Stimulated activated naive CD8-positive, alpha-beta T cell treated with anti-CD3 and anti-CD28 coated beads, Interleukin-15, amount 100 ng/mL, for 72 hours (primary cell): ENCODE measurements at regions not wholly inside any gene's neighbourhood (a gene's known extent, or its start where the extent isn't known, plus 50 kb on each side); places are given as distances from the start of the nearest gene placed in this dataset.

Experiments
- ATAC-seq: fragments of 150-1000 bp; cut with Tn5 transposase; 2 replicates; pipeline ENCODE4 v1.10.0; 2021; ENCODE audit warnings: mild to moderate bottlenecking, moderate library complexity
- DNase-seq, 2 donors: peaks; one replicate each; pipeline ENCODE4 v3.0.0; 2021 to 2022
- H3K27ac Mint-ChIP-seq, 2 donors: one replicate each; pipeline ENCODE4 v1.8.0; 2022; ENCODE audit warnings: mild to moderate bottlenecking in 2 of 2, mixed read lengths in 2 of 2, moderate library complexity in 2 of 2
- H3K27me3 Mint-ChIP-seq: one replicate; pipeline ENCODE4 v1.8.0; 2022; ENCODE audit warnings: mixed read lengths
- H3K4me1 Mint-ChIP-seq: one replicate; pipeline ENCODE4 v1.8.0; 2022; ENCODE audit warnings: mild to moderate bottlenecking, mixed read lengths
- H3K4me3 Mint-ChIP-seq, 2 donors: one replicate each; pipeline ENCODE4 v1.8.0; 2022; ENCODE audit warnings: mild to moderate bottlenecking in 2 of 2, mixed read lengths in 2 of 2, moderate library complexity in 1 of 2
- H3K9me3 Mint-ChIP-seq, 2 donors: one replicate each; pipeline ENCODE4 v1.8.0; 2022; ENCODE audit warnings: mixed read lengths in 2 of 2

GRCh38 chr17:69605571-69605970 lies 191.1 kb downstream of the MAP2K6 start:
- ATAC-seq (no peak), DNase-seq (no peak)
- H3K9me3 Mint-ChIP-seq = no peaks in the 10 kb centered on the region
- H3K27ac Mint-ChIP-seq = no peak overlapping the region
- peaks cover 25% of the 10 kb centered on the region for H3K4me1 Mint-ChIP-seq
- peaks cover 21% of the 10 kb centered on the region for H3K27me3 Mint-ChIP-seq
- no peak overlapping the region for H3K4me3 Mint-ChIP-seq

GRCh38 chr17:69606142-69606800 lies 191.8 kb downstream of the MAP2K6 start:
- no peak for DNase-seq
- no peak overlapping the region for H3K4me3 Mint-ChIP-seq
- peak overlapping the region; percentile 5 to 80 for H3K27ac Mint-ChIP-seq
- ATAC-seq = no peak
- no peaks in the 10 kb centered on the region for H3K9me3 Mint-ChIP-seq
- H3K27me3 Mint-ChIP-seq = peaks cover 21% of the 10 kb centered on the region
- H3K4me1 Mint-ChIP-seq = peaks cover 25% of the 10 kb centered on the region

GRCh38 chr17:69607162-69607834 lies 192.8 kb downstream of the MAP2K6 start:
- H3K4me3 Mint-ChIP-seq = peak overlapping the region in 1 of 2 donors; percentile 5
- peak; percentile 27 to 62 for DNase-seq
- no peaks in the 10 kb centered on the region for H3K9me3 Mint-ChIP-seq
- peaks cover 22% of the 10 kb centered on the region for H3K4me1 Mint-ChIP-seq
- ATAC-seq = peak; percentile 86
- H3K27ac Mint-ChIP-seq = peak overlapping the region; percentile 85 to 93
- H3K27me3 Mint-ChIP-seq = peaks cover 21% of the 10 kb centered on the region

GRCh38 chr17:69608141-69608540 lies 193.6 kb downstream of the MAP2K6 start:
- Mint-ChIP-seq H3K4me1 (peaks cover 14% of the 10 kb centered on the region), H3K9me3 (no peaks in the 10 kb centered on the region), H3K4me3 (no peak overlapping the region), H3K27me3 (peaks cover 21% of the 10 kb centered on the region), H3K27ac (peak overlapping the region; percentile 28 to 54)
- no peak for ATAC-seq
- no peak for DNase-seq

GRCh38 chr17:69608808-69609472 lies 194.4 kb downstream of the MAP2K6 start:
- Mint-ChIP-seq H3K27ac (peak overlapping the region in 1 of 2 donors; percentile 28), H3K9me3 (no peaks in the 10 kb centered on the region), H3K27me3 (peaks cover 21% of the 10 kb centered on the region), H3K4me3 (no peak overlapping the region), H3K4me1 (peaks cover 11% of the 10 kb centered on the region)
- no peak for ATAC-seq
- DNase-seq = no peak

GRCh38 chr17:69609473-69610305 lies 195.2 kb downstream of the MAP2K6 start:
- peaks cover 11% of the 10 kb centered on the region for H3K4me1 Mint-ChIP-seq
- H3K27ac Mint-ChIP-seq = no peak overlapping the region
- peaks cover 21% of the 10 kb centered on the region for H3K27me3 Mint-ChIP-seq
- no peak for ATAC-seq
- no peak overlapping the region for H3K4me3 Mint-ChIP-seq
- no peaks in the 10 kb centered on the region for H3K9me3 Mint-ChIP-seq
- DNase-seq = no peak

GRCh38 chr17:69620363-69620762 lies 205.9 kb downstream of the MAP2K6 start:
- Mint-ChIP-seq H3K4me1 (no peaks in the 10 kb centered on the region), H3K9me3 (peaks cover 0 to 6% of the 10 kb centered on the region in 2 donors), H3K4me3 (no peak overlapping the region), H3K27ac (no peak overlapping the region), H3K27me3 (no peaks in the 10 kb centered on the region)
- DNase-seq (no peak), ATAC-seq (no peak)

- Mint-ChIP-seq H3K27me3 (no peaks in the 10 kb centered on the region), H3K4me3 (no peak overlapping the region), H3K9me3 (no peaks in the 10 kb centered on the region), H3K27ac (no peak overlapping the region), H3K4me1 (no peaks in the 10 kb centered on the region)
- no peak for DNase-seq
- ATAC-seq = no peak
Measured at GRCh38 chr17:69625474-69625873, 211.0 kb downstream of the MAP2K6 start.

- no peaks in the 10 kb centered on the region for H3K4me1 Mint-ChIP-seq
- no peaks in the 10 kb centered on the region for H3K27me3 Mint-ChIP-seq
- no peak overlapping the region for H3K4me3 Mint-ChIP-seq
- peaks cover 11% of the 10 kb centered on the region in 2 donors for H3K9me3 Mint-ChIP-seq
- H3K27ac Mint-ChIP-seq = peak overlapping the region in 1 of 2 donors; percentile 70
- no peak for DNase-seq
- no peak for ATAC-seq
Measured at GRCh38 chr17:69630056-69630635, 215.6 kb downstream of the MAP2K6 start.

GRCh38 chr17:69634844-69635243 lies 220.3 kb downstream of the MAP2K6 start:
- Mint-ChIP-seq H3K9me3 (peaks cover 11% of the 10 kb centered on the region in 2 donors), H3K27me3 (peaks cover 5% of the 10 kb centered on the region), H3K4me1 (no peaks in the 10 kb centered on the region), H3K27ac (no peak overlapping the region), H3K4me3 (no peak overlapping the region)
- no peak for ATAC-seq
- no peak for DNase-seq

- Mint-ChIP-seq H3K9me3 (peaks cover 0 to 6% of the 10 kb centered on the region in 2 donors), H3K27ac (no peak overlapping the region), H3K4me1 (no peaks in the 10 kb centered on the region), H3K4me3 (no peak overlapping the region), H3K27me3 (peaks cover 8% of the 10 kb centered on the region)
- ATAC-seq (no peak), DNase-seq (no peak)
Measured at GRCh38 chr17:69637446-69638156, 223.1 kb downstream of the MAP2K6 start.

- H3K9me3 Mint-ChIP-seq = peaks cover 0 to 3% of the 10 kb centered on the region in 2 donors
Measured at GRCh38 chr17:69639096-69639495, 224.6 kb downstream of the MAP2K6 start.

GRCh38 chr17:69640073-69640472 lies 225.6 kb downstream of the MAP2K6 start:
- H3K4me3 Mint-ChIP-seq = no peak overlapping the region
- DNase-seq (no peak), ATAC-seq (no peak)
- H3K27me3 Mint-ChIP-seq = peaks cover 8% of the 10 kb centered on the region
- H3K9me3 Mint-ChIP-seq = no peaks in the 10 kb centered on the region
- H3K4me1 Mint-ChIP-seq = no peaks in the 10 kb centered on the region
- no peak overlapping the region for H3K27ac Mint-ChIP-seq

More at GRCh38 chr17:69639096-69639495, 224.6 kb downstream of the MAP2K6 start:
- H3K27ac Mint-ChIP-seq = no peak overlapping the region
- no peak for ATAC-seq
- no peak overlapping the region for H3K4me3 Mint-ChIP-seq
- no peak for DNase-seq
- no peaks in the 10 kb centered on the region for H3K4me1 Mint-ChIP-seq
- peaks cover 8% of the 10 kb centered on the region for H3K27me3 Mint-ChIP-seq

GRCh38 chr17:69643686-69644085 lies 229.2 kb downstream of the MAP2K6 start:
- ATAC-seq (no peak), DNase-seq (no peak)
- Mint-ChIP-seq H3K9me3 (peaks cover 4 to 5% of the 10 kb centered on the region in 2 donors), H3K4me1 (no peaks in the 10 kb centered on the region), H3K27me3 (peaks cover 8% of the 10 kb centered on the region), H3K4me3 (no peak overlapping the region), H3K27ac (no peak overlapping the region)
